Astrocyte of the spinal cord (primary cell): ENCODE measurements at regions not wholly inside any gene's neighbourhood (a gene's known extent, or its start where the extent isn't known, plus 50 kb on each side); places are given as distances from the start of the nearest gene placed in this dataset.

Source experiments
- DNase-seq: peaks from one replicate; pipeline ENCODE4 v3.0.0; 2011; ENCODE audit warnings: low read depth, low spot score
- H3K4me3 ChIP-seq: 2 replicates; pipeline ENCODE4 v1.5.1; 2011; ENCODE audit warnings: low read depth, mild to moderate bottlenecking, low read length, moderate library complexity
- in situ Hi-C: cut with HindIII; loops from 2 replicates; pipeline ENCODE4 v1.10.0; 2017; ENCODE audit warnings: low sequenced_read_pairs
- TF ChIP-seq, protein P1 (sequence below): IDR thresholded peaks from 2 replicates; pipeline ENCODE4 v1.5.1; 2012; ENCODE audit warnings: low read depth, mild to moderate bottlenecking, low read length, inconsistent platforms

- TF ChIP-seq, protein P1, sequence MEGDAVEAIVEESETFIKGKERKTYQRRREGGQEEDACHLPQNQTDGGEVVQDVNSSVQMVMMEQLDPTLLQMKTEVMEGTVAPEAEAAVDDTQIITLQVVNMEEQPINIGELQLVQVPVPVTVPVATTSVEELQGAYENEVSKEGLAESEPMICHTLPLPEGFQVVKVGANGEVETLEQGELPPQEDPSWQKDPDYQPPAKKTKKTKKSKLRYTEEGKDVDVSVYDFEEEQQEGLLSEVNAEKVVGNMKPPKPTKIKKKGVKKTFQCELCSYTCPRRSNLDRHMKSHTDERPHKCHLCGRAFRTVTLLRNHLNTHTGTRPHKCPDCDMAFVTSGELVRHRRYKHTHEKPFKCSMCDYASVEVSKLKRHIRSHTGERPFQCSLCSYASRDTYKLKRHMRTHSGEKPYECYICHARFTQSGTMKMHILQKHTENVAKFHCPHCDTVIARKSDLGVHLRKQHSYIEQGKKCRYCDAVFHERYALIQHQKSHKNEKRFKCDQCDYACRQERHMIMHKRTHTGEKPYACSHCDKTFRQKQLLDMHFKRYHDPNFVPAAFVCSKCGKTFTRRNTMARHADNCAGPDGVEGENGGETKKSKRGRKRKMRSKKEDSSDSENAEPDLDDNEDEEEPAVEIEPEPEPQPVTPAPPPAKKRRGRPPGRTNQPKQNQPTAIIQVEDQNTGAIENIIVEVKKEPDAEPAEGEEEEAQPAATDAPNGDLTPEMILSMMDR = no peak
- no peak for DNase-seq
- in situ Hi-C loops = no loop called here
- H3K4me3 ChIP-seq = no peak overlapping the region
Observed at GRCh38 chr16:87226926-87227295, 90.3 kb downstream of the C16orf95 start.

- DNase-seq = peak; percentile 86
- in situ Hi-C loops = no loop called here
- TF ChIP-seq, protein P1 = no peak
- no peak overlapping the region for H3K4me3 ChIP-seq
Observed at GRCh38 chr16:87227296-87227951, 89.8 kb downstream of the C16orf95 start.

GRCh38 chr16:87228363-87228762, 88.8 kb downstream of the C16orf95 start:
- DNase-seq = no peak
- in situ Hi-C loops = no loop called here
- TF ChIP-seq, protein P1 = no peak

GRCh38 chr16:87229230-87230188, 87.7 kb downstream of the C16orf95 start:
- no peak overlapping the region for H3K4me3 ChIP-seq
- DNase-seq = peak; percentile 67
- in situ Hi-C loops = no loop called here
- TF ChIP-seq, protein P1 = no peak

More at GRCh38 chr16:87228363-87228762, 88.8 kb downstream of the C16orf95 start:
- no peak overlapping the region for H3K4me3 ChIP-seq

DNA sequence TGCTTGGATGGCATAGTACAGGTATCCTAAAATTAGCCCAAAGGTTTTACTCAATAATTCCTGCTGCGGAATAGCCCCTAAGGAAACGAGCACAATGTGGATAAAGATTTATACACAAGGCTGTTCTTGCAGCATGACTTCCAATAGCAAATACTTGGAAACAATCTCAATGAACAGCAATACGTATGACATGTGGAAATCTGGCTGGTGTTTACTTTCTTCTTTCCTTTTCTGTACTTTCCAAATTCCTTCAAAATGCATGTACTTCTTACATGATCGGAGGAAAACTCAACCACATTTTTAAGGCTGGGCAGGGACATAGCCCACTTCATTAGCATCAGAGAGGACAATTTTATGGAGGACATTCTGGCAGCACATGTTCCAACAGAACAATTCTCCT, 86.6 kb downstream of the C16orf95 start:
- TF ChIP-seq, protein P1 = no peak
- in situ Hi-C loops = no loop called here
- H3K4me3 ChIP-seq = no peak overlapping the region
- no peak for DNase-seq

DNA sequence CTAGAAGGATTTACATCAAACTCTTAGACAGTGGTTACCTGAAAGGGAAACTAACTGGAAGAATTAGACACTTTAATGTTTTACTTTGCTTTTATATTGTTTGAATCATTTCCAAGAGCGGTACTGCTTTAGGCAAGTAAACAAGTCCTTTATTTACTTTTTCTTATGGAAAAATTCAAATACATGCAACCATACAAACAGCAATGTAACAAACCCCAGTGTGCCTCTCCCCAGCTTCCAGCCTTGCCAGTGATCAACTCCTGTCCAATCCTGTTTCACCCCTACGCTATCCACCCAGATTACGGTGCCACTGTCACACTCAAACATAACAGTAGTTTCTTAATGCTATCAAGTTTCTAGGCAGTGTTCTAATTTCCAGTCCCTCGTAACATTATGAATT, 85.9 kb downstream of the C16orf95 start:
- H3K4me3 ChIP-seq = no peak overlapping the region
- in situ Hi-C loops = no loop called here
- TF ChIP-seq, protein P1 = no peak
- no peak for DNase-seq
